GM12878 (cell line): ENCODE measurements at regions not wholly inside any gene's neighbourhood (a gene's known extent, or its start where the extent isn't known, plus 50 kb on each side); places are given as distances from the start of the nearest gene placed in this dataset.

Experiments
- ATF3 ChIP-seq: IDR thresholded peaks from 2 replicates; pipeline ENCODE4 v1.6.1; 2011; ENCODE audit warnings: low read depth, mild to moderate bottlenecking, low read length, moderate library complexity, borderline replicate concordance; ENCODE audit errors: extremely low read depth
- CBX3 ChIP-seq: fragments of 200-600 bp; sonication (generic); IDR thresholded peaks from 2 replicates; pipeline ENCODE4 v1.6.1; 2016; ENCODE audit warnings: low read depth, borderline replicate concordance
- CHD2 ChIP-seq: IDR thresholded peaks from 2 replicates; pipeline ENCODE4 v1.6.1; 2011; ENCODE audit warnings: low read depth, low read length, improper control_type of control experiment, borderline replicate concordance
- CREM ChIP-seq: IDR thresholded peaks from 2 replicates; pipeline ENCODE4 v1.6.1; 2014; ENCODE audit warnings: antibody characterized with exemption, low read depth
- E2F4 ChIP-seq: IDR thresholded peaks from 2 replicates; pipeline ENCODE4 v1.6.1; 2012; ENCODE audit warnings: low read depth, low read length, improper control_type of control experiment
- ESRRA ChIP-seq: IDR thresholded peaks from 2 replicates; pipeline ENCODE4 v1.6.1; 2012; ENCODE audit warnings: mild to moderate bottlenecking, low read length, improper control_type of control experiment
- JUNB ChIP-seq: IDR thresholded peaks from 2 replicates; pipeline ENCODE4 v1.6.1; 2016; ENCODE audit warnings: antibody characterized with exemption, mild to moderate bottlenecking
- MLLT1 ChIP-seq: fragments of 450-650 bp; IDR thresholded peaks from 2 replicates; pipeline ENCODE4 v1.6.1; 2016; ENCODE audit warnings: mild to moderate bottlenecking
- NBN ChIP-seq: fragments of 450-650 bp; IDR thresholded peaks from 2 replicates; pipeline ENCODE4 v1.6.1; 2016
- POLR2AphosphoS5 ChIP-seq: IDR thresholded peaks from 2 replicates; pipeline ENCODE4 v1.6.1; 2011; ENCODE audit warnings: mild to moderate bottlenecking, low read length, inconsistent platforms
- SMAD1 ChIP-seq: fragments of 450-650 bp; IDR thresholded peaks from 2 replicates; pipeline ENCODE4 v1.6.1; 2018; ENCODE audit warnings: mild to moderate bottlenecking, low read depth; ENCODE audit not compliant: partially characterized antibody
- SUPT20H ChIP-seq: IDR thresholded peaks from 2 replicates; pipeline ENCODE4 v1.6.1; 2011; ENCODE audit warnings: low read depth, mild to moderate bottlenecking, low read length, moderate library complexity, borderline replicate concordance; ENCODE audit not compliant: control insufficient read depth
- USF1 ChIP-seq: IDR thresholded peaks from 2 replicates; pipeline ENCODE4 v1.6.1; 2011; ENCODE audit warnings: borderline replicate concordance, low read depth, mild to moderate bottlenecking, moderate library complexity, mixed read lengths, low read length; ENCODE audit not compliant: insufficient read depth; ENCODE audit errors: extremely low read length
- ZBTB33 ChIP-seq: fragments of 450-650 bp; IDR thresholded peaks from 2 replicates; pipeline ENCODE4 v1.6.1; 2017; ENCODE audit warnings: mild to moderate bottlenecking
- ZBTB4 ChIP-seq: fragments of 450-650 bp; formaldehyde crosslinking; IDR thresholded peaks from 2 replicates; pipeline ENCODE4 v1.4.0; 2022; ENCODE audit warnings: mild to moderate bottlenecking, moderate library complexity
- ZZZ3 ChIP-seq: IDR thresholded peaks from 2 replicates; pipeline ENCODE4 v1.6.1; 2011; ENCODE audit warnings: low read depth; ENCODE audit not compliant: control insufficient read depth, insufficient read length
- TF ChIP-seq, protein P1 (sequence below): IDR thresholded peaks from 2 replicates; pipeline ENCODE4 v1.6.1; 2011; ENCODE audit warnings: mild to moderate bottlenecking, low read depth, low read length, moderate library complexity; ENCODE audit not compliant: insufficient replicate concordance

GRCh38 chr5:124649491-124650146, 96.8 kb downstream of the ZNF608 start (continued):
- TF ChIP-seq ZBTB4 (no peak), CREM (peak; percentile 84), ZZZ3 (no peak), USF1 (peak; percentile 81), CBX3 (no peak), MLLT1 (peak; percentile 97), NBN (peak; percentile 80), ESRRA (no peak), SUPT20H (no peak), ATF3 (peak; percentile 56; the same call in 1 of the 2 replicates), POLR2AphosphoS5 (peak; percentile 40), SMAD1 (peak; percentile 97), CHD2 (peak; percentile 88), JUNB (no peak; the same call in 1 of the 2 replicates), ZBTB33 (no peak), E2F4 (no peak)
- TF ChIP-seq, protein P1, sequence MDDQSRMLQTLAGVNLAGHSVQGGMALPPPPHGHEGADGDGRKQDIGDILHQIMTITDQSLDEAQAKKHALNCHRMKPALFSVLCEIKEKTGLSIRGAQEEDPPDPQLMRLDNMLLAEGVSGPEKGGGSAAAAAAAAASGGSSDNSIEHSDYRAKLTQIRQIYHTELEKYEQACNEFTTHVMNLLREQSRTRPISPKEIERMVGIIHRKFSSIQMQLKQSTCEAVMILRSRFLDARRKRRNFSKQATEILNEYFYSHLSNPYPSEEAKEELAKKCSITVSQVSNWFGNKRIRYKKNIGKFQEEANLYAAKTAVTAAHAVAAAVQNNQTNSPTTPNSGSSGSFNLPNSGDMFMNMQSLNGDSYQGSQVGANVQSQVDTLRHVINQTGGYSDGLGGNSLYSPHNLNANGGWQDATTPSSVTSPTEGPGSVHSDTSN = peak; percentile 19
